ENCODE measurements at regions not wholly inside any gene's neighbourhood (a gene's known extent, or its start where the extent isn't known, plus 50 kb on each side); places are given as distances from the start of the nearest gene placed in this dataset.

DNA sequence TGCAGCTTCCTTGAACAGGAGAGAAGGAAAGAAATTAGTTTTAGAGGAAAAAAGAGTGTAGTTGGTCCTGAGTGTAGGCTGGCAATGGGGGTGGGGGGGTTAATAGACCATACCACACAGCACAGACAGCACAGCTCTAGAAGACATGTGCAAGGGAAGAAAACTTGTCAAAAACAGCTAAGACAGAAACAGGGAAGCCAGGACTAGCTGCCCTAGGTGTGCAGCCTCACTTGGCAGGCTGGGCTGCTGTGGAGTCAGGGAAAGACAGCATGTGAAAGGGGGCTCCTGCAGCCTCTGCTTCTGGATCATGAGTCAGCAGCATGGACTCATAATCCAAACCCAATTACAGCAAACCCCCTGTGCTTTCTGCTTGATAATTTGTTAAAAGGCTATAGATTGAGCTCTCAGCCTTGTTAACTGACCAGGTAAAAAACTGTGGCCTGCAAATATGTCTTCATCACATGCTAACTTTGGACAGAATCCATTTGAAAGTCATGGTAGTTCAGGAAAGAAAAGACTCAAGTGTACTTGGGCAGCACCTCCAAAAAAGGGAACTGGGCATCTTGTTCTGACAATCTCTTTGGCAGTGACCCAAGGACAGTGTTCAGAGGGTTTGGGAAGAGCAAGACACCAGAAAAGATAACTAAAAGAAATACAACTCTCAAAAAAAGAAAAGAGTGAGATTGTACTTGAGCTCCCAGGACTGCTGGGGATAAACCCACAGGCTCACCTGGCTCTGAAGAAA is 142.2 kb upstream of the VWC2 start:
- TF ChIP-seq, protein P1, sequence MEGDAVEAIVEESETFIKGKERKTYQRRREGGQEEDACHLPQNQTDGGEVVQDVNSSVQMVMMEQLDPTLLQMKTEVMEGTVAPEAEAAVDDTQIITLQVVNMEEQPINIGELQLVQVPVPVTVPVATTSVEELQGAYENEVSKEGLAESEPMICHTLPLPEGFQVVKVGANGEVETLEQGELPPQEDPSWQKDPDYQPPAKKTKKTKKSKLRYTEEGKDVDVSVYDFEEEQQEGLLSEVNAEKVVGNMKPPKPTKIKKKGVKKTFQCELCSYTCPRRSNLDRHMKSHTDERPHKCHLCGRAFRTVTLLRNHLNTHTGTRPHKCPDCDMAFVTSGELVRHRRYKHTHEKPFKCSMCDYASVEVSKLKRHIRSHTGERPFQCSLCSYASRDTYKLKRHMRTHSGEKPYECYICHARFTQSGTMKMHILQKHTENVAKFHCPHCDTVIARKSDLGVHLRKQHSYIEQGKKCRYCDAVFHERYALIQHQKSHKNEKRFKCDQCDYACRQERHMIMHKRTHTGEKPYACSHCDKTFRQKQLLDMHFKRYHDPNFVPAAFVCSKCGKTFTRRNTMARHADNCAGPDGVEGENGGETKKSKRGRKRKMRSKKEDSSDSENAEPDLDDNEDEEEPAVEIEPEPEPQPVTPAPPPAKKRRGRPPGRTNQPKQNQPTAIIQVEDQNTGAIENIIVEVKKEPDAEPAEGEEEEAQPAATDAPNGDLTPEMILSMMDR (IDR thresholded peaks at IDR 0.05), result no peak
- no peak for TF ChIP-seq ZFX (IDR thresholded peaks at IDR 0.05; ENCODE audit: borderline replicate concordance)

Data from 22Rv1 (cell line).